Neural crest cell (in vitro differentiated cells): ENCODE measurements at regions not wholly inside any gene's neighbourhood (a gene's known extent, or its start where the extent isn't known, plus 50 kb on each side); places are given as distances from the start of the nearest gene placed in this dataset.
"Not testable (repeated sequence)": the region's sequence is repeated elsewhere in the genome, so short reads cannot be mapped to it uniquely, and the experiment has no call there.

ENCODE experiments used
- DNase-seq: peaks from one replicate; pipeline ENCODE4 v3.0.0; 2021; ENCODE audit warnings: low read depth, mixed read lengths, low spot score
- H3K27ac Mint-ChIP-seq: one replicate; pipeline ENCODE4 v1.8.0; 2021; ENCODE audit warnings: mild to moderate bottlenecking, mixed read lengths; ENCODE audit not compliant: unreplicated experiment
- H3K27me3 Mint-ChIP-seq: 2 replicates; pipeline ENCODE4 v1.8.0; 2021; ENCODE audit warnings: low read depth, mild to moderate bottlenecking, mixed read lengths
- H3K36me3 Mint-ChIP-seq: 2 replicates; pipeline ENCODE4 v1.8.0; 2021; ENCODE audit warnings: low read depth, mild to moderate bottlenecking, mixed read lengths
- H3K4me1 Mint-ChIP-seq: 2 replicates; pipeline ENCODE4 v1.8.0; 2021; ENCODE audit warnings: mixed read lengths
- H3K4me3 Mint-ChIP-seq: one replicate; pipeline ENCODE4 v1.8.0; 2021; ENCODE audit warnings: mild to moderate bottlenecking, mixed read lengths
- H3K9me3 Mint-ChIP-seq: 2 replicates; pipeline ENCODE4 v1.8.0; 2021; ENCODE audit warnings: mixed read lengths
- CTCF ChIP-seq: fragments of 200-600 bp; sonication (generic); conservative IDR thresholded peaks from 2 replicates; pipeline ENCODE4 v1.5.0; 2021; ENCODE audit warnings: antibody characterized with exemption, mild to moderate bottlenecking

- Mint-ChIP-seq H3K4me1 (peaks cover 15% of the 10 kb centered on the region), H3K27me3 (no peaks in the 10 kb centered on the region), H3K27ac (no peak overlapping the region), H3K36me3 (no peaks in the 10 kb centered on the region), H3K9me3 (no peaks in the 10 kb centered on the region), H3K4me3 (no peak overlapping the region)
- no peak for TF ChIP-seq CTCF
- DNase-seq: no peak
Observed at GRCh38 chr10:42990721-42991441, 86.0 kb upstream of the RET start.

GRCh38 chr10:42991442-42992098, 85.3 kb upstream of the RET start:
- H3K27ac Mint-ChIP-seq: no peak overlapping the region
- H3K4me1 Mint-ChIP-seq: peaks cover 15% of the 10 kb centered on the region
- DNase-seq: no peak
- H3K36me3 Mint-ChIP-seq: no peaks in the 10 kb centered on the region
- H3K4me3 Mint-ChIP-seq: no peak overlapping the region
- no peaks in the 10 kb centered on the region for H3K27me3 Mint-ChIP-seq
- no peaks in the 10 kb centered on the region for H3K9me3 Mint-ChIP-seq
- TF ChIP-seq CTCF: no peak

- Mint-ChIP-seq H3K4me1 (peaks cover 15% of the 10 kb centered on the region), H3K9me3 (no peaks in the 10 kb centered on the region), H3K36me3 (no peaks in the 10 kb centered on the region), H3K27me3 (no peaks in the 10 kb centered on the region), H3K27ac (no peak overlapping the region), H3K4me3 (no peak overlapping the region)
- DNase-seq: no peak
- no peak for TF ChIP-seq CTCF
Observed at GRCh38 chr10:42992156-42992956, 84.5 kb upstream of the RET start.

- DNase-seq: no peak
- no peak for TF ChIP-seq CTCF
- Mint-ChIP-seq H3K4me1 (peaks cover 10% of the 10 kb centered on the region), H3K4me3 (no peak overlapping the region), H3K9me3 (no peaks in the 10 kb centered on the region), H3K27me3 (no peaks in the 10 kb centered on the region), H3K27ac (no peak overlapping the region), H3K36me3 (no peaks in the 10 kb centered on the region)
Observed at GRCh38 chr10:42992957-42993390, 83.9 kb upstream of the RET start.

GRCh38 chr10:42994909-42995308, 82.0 kb upstream of the RET start:
- not testable (repeated sequence) for H3K9me3 Mint-ChIP-seq, H3K27me3 Mint-ChIP-seq, DNase-seq, H3K4me1 Mint-ChIP-seq, H3K4me3 Mint-ChIP-seq, H3K27ac Mint-ChIP-seq, H3K36me3 Mint-ChIP-seq
